Chondrocyte (in vitro differentiated cells): ENCODE measurements at regions not wholly inside any gene's neighbourhood (a gene's known extent, or its start where the extent isn't known, plus 50 kb on each side); places are given as distances from the start of the nearest gene placed in this dataset.

Source experiments
- DNase-seq: peaks from one replicate; pipeline ENCODE4 v3.0.0; 2021; ENCODE audit warnings: mixed read lengths, low spot score
- H3K27ac Mint-ChIP-seq: one replicate; pipeline ENCODE4 v1.8.0; 2021; ENCODE audit warnings: mild to moderate bottlenecking, moderate library complexity, mixed read lengths; ENCODE audit not compliant: unreplicated experiment
- H3K27me3 Mint-ChIP-seq: 2 replicates; pipeline ENCODE4 v1.8.0; 2021; ENCODE audit warnings: low read depth, mixed read lengths
- H3K36me3 Mint-ChIP-seq: 2 replicates; pipeline ENCODE4 v1.8.0; 2021; ENCODE audit warnings: low read depth, mixed read lengths
- H3K4me1 Mint-ChIP-seq: 2 replicates; pipeline ENCODE4 v1.8.0; 2021; ENCODE audit warnings: low read depth, mild to moderate bottlenecking, mixed read lengths
- H3K4me3 Mint-ChIP-seq: one replicate; pipeline ENCODE4 v1.8.0; 2021; ENCODE audit warnings: mild to moderate bottlenecking, moderate library complexity, mixed read lengths; ENCODE audit not compliant: unreplicated experiment
- H3K9me3 Mint-ChIP-seq: 2 replicates; pipeline ENCODE4 v1.8.0; 2021; ENCODE audit warnings: low read depth, mixed read lengths
- CTCF ChIP-seq: fragments of 200-600 bp; sonication (generic); IDR thresholded peaks from 2 replicates; pipeline ENCODE4 v1.5.0; 2021; ENCODE audit warnings: antibody characterized with exemption, mild to moderate bottlenecking, moderate library complexity

- no peak for DNase-seq
- Mint-ChIP-seq H3K9me3 (peaks cover 16% of the 10 kb centered on the region), H3K4me1 (peaks cover 10% of the 10 kb centered on the region), H3K27me3 (no peaks in the 10 kb centered on the region), H3K4me3 (no peak overlapping the region), H3K27ac (no peak overlapping the region), H3K36me3 (peaks cover 3% of the 10 kb centered on the region)
- TF ChIP-seq CTCF: no peak
These were observed 243.3 kb upstream of the ACTBL2 start for GRCh38 chr5:57725658-57726504.

- H3K27me3 Mint-ChIP-seq: no peaks in the 10 kb centered on the region
- peaks cover 18% of the 10 kb centered on the region for H3K9me3 Mint-ChIP-seq
- peaks cover 16% of the 10 kb centered on the region for H3K4me1 Mint-ChIP-seq
- peak overlapping the region; percentile 43 for H3K27ac Mint-ChIP-seq
- TF ChIP-seq CTCF: no peak
- no peak overlapping the region for H3K4me3 Mint-ChIP-seq
- no peak for DNase-seq
- peaks cover 3% of the 10 kb centered on the region for H3K36me3 Mint-ChIP-seq
These were observed 242.2 kb upstream of the ACTBL2 start for GRCh38 chr5:57724836-57725235.

GRCh38 chr5:57721226-57721625, 238.6 kb upstream of the ACTBL2 start:
- peaks cover 19% of the 10 kb centered on the region for H3K4me1 Mint-ChIP-seq
- H3K27me3 Mint-ChIP-seq: no peaks in the 10 kb centered on the region
- peaks cover 3% of the 10 kb centered on the region for H3K9me3 Mint-ChIP-seq
- no peak overlapping the region for H3K27ac Mint-ChIP-seq
- H3K4me3 Mint-ChIP-seq: no peak overlapping the region
- no peak for TF ChIP-seq CTCF
- no peaks in the 10 kb centered on the region for H3K36me3 Mint-ChIP-seq
- DNase-seq: no peak

GRCh38 chr5:57720656-57721055, 238.0 kb upstream of the ACTBL2 start:
- Mint-ChIP-seq H3K4me1 (peaks cover 19% of the 10 kb centered on the region), H3K36me3 (no peaks in the 10 kb centered on the region), H3K4me3 (no peak overlapping the region), H3K9me3 (peaks cover 3% of the 10 kb centered on the region), H3K27me3 (no peaks in the 10 kb centered on the region), H3K27ac (no peak overlapping the region)
- no peak for TF ChIP-seq CTCF
- peak; percentile 33 for DNase-seq

- Mint-ChIP-seq H3K9me3 (peaks cover 3% of the 10 kb centered on the region), H3K27me3 (no peaks in the 10 kb centered on the region), H3K36me3 (no peaks in the 10 kb centered on the region), H3K4me1 (peaks cover 12% of the 10 kb centered on the region), H3K27ac (no peak overlapping the region), H3K4me3 (no peak overlapping the region)
- no peak for DNase-seq
- TF ChIP-seq CTCF: no peak
These were observed 236.6 kb upstream of the ACTBL2 start for GRCh38 chr5:57719216-57719615.
